NCI-H748 treated with DMSO at 0.1 percent for 48 hours (cell line): ENCODE measurements at regions not wholly inside any gene's neighbourhood (a gene's known extent, or its start where the extent isn't known, plus 50 kb on each side); places are given as distances from the start of the nearest gene placed in this dataset.

Source experiments
- DNase-seq: peaks from one replicate; lab custom pipeline; 2025; lab: John Stamatoyannopoulos, UW

DNA sequence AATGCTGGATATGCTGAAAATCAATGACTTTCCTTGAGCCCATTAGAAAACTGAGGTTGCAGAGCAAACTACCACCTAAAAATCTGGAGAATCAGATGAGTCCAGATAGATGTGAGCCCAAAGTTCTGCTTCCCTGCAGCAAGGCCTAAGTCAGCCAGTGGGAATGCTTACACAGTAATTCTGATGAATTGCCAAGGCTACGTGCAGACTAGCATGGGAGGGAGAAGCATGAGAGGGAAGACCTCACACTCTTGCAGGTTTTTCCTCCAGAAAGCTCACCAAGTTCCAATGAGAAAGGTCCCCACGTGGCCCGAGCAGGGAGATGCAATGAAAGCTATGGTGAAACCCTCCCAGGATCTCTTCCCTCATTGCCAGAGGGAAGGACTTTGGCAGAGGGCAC, 104.8 kb upstream of the SIRPA start:
- DNase-seq: no peak

- DNase-seq: no peak
These were observed 107.2 kb upstream of the SIRPA start for GRCh38 chr20:1788044-1788443.

DNA sequence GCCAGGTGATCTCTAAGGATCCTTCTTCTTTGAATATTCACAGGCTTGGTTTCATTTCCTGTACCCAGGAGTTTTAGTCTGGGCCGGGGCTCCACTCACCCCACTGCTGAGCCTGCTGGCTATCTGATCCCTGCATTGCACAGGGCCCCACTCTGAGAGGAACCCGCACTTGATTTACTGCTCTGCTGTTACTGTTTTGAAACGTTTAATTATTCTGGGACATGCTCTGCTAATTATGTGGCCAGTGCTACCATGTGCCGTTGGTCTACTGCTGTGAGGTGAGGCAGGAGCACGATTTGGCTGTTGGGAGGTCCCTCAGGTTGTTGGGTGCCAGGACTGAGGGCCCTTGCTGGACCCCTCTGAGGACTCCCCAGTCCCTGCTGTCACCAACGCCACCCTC, 108.7 kb upstream of the SIRPA start:
- DNase-seq: no peak

- no peak for DNase-seq
These were observed 110.6 kb upstream of the SIRPA start for GRCh38 chr20:1784586-1784985.

DNA sequence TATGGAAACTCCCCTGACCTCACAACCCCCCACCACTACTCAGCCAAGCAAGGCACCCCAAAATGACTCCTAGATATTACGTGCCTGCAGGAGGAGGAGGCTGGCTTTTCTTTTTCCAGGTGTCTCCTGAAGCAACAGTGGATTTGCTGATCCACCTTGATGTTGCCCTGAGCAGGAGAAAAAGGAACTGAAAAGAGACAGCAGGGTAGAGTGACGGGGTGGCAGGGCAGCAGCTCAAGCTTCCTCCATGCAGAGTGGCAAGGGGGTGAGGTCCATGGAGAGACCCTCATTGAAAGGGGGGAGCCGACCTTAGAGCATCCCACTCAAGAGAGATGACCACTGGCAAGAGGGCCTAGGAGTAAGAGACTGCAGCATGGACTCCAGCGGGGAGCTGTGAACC, 112.0 kb upstream of the SIRPA start:
- DNase-seq: no peak

DNA sequence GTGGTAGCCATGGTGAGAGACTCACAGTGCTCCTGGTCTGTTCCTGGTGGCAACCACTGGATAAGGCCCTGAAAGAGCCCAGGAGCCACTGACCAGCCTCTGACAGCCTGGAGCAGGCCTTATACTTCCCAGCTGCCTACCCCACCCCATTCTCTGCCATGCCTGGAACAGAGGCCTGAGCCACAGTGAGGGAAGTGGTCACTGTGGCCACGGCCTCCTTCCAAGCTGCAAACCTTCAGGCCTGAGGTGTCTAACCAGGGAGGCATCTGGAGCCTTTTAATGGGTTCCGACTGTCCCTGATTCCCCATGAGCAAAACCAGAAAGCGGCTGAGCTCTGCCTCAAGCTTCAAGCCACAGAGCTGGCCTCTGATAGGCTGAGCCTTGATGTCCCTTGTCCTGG, 113.0 kb upstream of the SIRPA start:
- no peak for DNase-seq

- no peak for DNase-seq
These were observed 115.6 kb upstream of the SIRPA start for GRCh38 chr20:1779567-1779966.

- DNase-seq: no peak
These were observed 116.9 kb upstream of the SIRPA start for GRCh38 chr20:1778338-1778737.

GRCh38 chr20:1777476-1777820, 117.8 kb upstream of the SIRPA start:
- DNase-seq: no peak

- DNase-seq: peak; percentile 80
These were observed 118.3 kb upstream of the SIRPA start for GRCh38 chr20:1776681-1777475.

DNA sequence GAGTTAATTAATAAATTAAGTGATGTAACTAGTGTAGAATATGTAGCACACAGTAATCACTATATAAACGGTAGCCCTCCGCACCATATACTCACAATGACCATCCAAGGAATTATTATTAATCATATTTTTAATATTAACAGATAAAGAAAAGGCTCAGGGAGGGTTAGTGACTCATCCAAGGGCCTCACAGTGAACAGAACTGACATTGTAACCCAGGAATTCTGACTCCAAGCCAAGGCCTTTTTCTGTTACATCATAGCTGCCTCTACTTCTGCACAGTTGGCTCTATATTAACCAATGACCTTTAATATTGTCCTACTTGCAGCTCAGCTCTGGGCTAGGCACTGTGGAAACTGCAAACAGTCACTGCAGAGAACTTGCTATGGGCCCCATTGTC, 117.5 kb upstream of the SIRPG start:
- no peak for DNase-seq

DNA sequence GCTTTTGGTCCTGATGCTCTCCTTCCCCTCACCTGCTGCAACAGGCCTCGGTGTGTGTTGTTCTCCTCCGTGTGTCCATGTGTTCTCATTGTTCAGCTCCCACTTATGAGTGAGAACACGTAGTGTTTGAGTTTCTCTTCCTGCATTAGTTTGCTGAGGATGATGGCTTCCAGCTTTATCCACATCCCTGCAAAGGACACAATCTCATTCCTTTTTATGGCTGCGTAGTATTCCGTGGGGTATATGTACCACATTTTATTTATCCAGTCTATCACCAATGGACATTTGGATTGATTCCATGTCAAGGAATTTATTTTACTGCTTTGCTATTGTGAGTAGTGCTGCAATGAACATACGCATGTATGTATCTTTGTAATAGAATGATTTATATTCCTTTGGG, 116.9 kb upstream of the SIRPG start:
- DNase-seq: no peak

- no peak for DNase-seq
These were observed 116.2 kb upstream of the SIRPG start for GRCh38 chr20:1773816-1774215.

- DNase-seq: no peak
These were observed 111.9 kb upstream of the SIRPG start for GRCh38 chr20:1769491-1769890.

- DNase-seq: no peak
These were observed 109.2 kb upstream of the SIRPG start for GRCh38 chr20:1766731-1767130.

- peak; percentile 90 for DNase-seq
These were observed 106.8 kb upstream of the SIRPG start for GRCh38 chr20:1764136-1765033.

- no peak for DNase-seq
These were observed 104.0 kb upstream of the SIRPG start for GRCh38 chr20:1761598-1761997.

DNA sequence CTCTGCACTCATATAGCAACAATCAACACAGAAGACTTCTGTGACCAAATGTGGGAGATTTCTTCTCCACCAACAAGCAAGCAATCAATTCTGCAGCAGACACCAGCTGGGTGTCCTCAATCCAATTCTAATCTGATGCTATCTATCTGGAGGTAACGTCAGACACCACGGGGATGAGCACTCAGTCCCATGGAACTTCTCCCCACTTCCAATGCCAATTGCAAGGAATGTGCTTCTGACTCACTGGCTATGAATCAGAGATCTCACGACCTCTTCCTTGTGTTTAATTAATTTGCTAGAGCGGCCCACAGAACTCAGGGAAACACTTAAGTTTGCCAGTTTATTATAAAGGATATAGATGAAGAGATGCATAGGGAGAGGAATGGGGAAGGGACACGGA, 103.5 kb upstream of the SIRPG start:
- DNase-seq: no peak

DNA sequence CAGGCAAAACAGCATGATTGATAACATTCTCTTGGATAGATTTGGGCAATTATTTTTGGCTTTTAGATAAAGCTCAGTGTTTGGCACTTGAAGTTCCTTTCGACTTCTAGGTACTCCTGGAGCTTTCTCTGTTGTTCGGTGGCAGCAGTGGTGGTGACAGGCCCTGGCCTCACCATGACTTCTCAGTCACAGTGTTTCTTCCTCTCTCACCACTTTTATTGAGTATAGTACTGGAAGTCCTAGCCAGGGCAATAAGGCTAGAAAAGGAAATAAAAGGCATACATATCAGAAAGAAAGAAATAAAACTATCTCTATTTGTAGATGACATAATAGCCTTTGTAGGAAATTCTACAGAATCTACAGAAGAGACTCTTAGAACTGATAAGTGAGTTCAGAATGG, 101.2 kb upstream of the SIRPG start:
- DNase-seq: no peak

DNA sequence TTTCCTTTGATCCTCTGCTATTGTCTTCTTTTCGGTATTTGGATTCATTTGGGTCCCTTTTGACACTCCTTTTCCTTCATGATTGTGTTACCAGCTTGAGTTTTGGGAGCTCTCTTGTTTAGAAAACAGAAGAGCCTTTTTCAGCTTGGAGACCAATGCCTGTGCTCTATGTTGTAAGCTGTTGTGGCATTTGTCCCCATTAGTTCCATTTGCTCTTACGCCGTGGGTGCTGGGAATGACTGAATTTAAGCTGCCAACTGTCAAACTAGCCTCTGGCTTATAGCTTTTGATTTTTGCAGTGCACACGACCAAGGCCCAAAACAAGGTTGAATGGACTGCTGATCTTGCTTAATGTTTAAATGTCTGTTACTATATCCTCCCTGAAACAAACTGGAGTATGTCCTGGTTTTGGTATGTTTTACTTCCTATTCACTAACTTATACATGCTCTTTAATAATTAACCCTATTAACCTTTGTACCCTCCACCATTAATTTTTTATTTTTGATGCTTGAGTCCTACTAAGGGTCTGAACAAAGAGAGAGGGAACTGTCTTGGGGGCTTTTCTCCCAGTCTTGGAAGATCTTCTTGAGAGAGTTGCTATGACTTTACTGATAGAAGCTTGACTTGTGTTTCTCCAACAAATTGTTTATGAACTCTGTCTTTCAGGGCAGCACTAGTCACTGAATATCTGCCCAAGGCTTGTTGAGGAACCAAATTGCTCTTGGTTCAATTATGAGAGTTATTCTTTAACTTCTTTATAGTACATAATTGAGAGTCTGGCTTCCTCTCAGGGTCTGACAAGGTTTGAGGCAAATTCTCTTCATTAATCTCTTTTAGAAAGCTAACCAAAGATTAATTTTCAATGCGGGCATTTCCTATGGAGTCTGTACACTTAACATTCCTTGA, 100.3 kb upstream of the SIRPG start:
- DNase-seq: no peak

GRCh38 chr20:1757072-1757471, 99.5 kb upstream of the SIRPG start:
- DNase-seq: no peak

- no peak for DNase-seq
These were observed 97.2 kb upstream of the SIRPG start for GRCh38 chr20:1754749-1755148.
